ENCODE measurements at regions not wholly inside any gene's neighbourhood (a gene's known extent, or its start where the extent isn't known, plus 50 kb on each side); places are given as distances from the start of the nearest gene placed in this dataset.

DNA sequence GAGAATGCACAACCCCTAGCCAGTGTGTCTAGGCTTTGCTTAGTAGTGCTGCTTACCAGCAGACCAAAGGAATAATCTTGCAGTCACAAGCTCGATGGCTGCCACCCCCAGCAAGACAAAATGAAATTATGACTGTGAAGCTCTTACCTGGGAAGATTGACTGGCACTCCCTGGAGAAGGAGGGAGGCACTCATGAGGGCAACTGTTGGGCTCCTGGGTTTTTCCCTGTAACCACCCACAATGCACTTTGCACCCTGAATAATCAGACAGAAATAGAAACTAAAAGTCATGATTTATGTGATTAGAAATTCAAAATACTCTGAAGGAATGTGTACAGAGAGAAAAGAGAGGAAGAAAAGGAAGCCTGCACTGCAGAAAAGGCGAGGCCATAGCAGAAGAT is 144.3 kb upstream of the DGKB start:
- TF ChIP-seq CTCF (IDR thresholded peaks at IDR 0.05), result no peak
- no peak for TF ChIP-seq POLR2A (IDR thresholded peaks at IDR 0.05)
